HEK293T (cell line): ENCODE measurements at regions not wholly inside any gene's neighbourhood (a gene's known extent, or its start where the extent isn't known, plus 50 kb on each side); places are given as distances from the start of the nearest gene placed in this dataset.

Experiments
- ELF4 ChIP-seq: fragments of 450-650 bp; IDR thresholded peaks from 2 replicates; pipeline ENCODE4 v1.6.1; 2017; ENCODE audit warnings: antibody characterized with exemption
- TF ChIP-seq, protein P1 (sequence below): fragments of 450-650 bp; IDR thresholded peaks from 2 replicates; pipeline ENCODE4 v1.6.1; 2016

DNA sequence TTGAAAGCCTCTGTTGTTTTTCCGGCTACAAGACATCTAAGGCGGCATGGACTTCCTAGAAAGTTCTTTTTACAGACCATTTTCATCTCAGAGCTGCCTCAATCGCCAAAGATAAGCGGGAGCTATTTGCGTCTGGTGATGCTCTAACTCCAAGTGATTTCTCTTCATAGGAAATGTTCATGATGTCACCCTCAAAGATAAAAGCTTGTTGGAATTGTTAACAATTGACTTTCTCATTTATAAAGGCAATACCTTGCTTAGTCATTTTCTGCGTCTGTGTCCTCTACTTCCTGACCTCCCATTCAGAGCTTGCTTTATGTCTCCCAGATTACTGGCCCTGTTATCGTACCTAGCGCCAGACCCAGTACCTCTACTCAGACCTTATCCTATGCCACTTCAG is 259.0 kb upstream of the G2E3 start:
- TF ChIP-seq, protein P1, sequence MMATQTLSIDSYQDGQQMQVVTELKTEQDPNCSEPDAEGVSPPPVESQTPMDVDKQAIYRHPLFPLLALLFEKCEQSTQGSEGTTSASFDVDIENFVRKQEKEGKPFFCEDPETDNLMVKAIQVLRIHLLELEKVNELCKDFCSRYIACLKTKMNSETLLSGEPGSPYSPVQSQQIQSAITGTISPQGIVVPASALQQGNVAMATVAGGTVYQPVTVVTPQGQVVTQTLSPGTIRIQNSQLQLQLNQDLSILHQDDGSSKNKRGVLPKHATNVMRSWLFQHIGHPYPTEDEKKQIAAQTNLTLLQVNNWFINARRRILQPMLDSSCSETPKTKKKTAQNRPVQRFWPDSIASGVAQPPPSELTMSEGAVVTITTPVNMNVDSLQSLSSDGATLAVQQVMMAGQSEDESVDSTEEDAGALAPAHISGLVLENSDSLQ, result no peak
- TF ChIP-seq ELF4, result no peak
